ENCODE measurements at regions not wholly inside any gene's neighbourhood (a gene's known extent, or its start where the extent isn't known, plus 50 kb on each side); places are given as distances from the start of the nearest gene placed in this dataset.

DNA sequence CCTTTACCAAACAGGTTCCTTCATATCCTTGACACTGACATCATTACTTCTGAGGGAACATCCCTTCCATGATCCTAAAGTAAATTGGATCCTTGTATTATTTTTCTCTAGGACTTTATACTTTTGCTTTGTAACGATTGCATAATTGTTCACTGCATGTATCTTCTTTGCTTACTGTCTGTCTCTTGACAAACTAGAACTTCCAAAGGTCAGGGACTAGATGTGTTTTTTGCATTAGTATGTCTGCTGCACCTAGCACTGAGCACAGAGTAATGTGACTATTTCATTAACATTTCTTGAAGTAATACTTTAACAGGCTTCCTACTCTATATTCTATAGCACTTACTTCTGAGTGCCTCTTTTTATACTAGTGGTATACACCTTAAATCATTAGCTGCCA lies 976.6 kb upstream of the SORCS1 start:
- TF ChIP-seq, protein P1, sequence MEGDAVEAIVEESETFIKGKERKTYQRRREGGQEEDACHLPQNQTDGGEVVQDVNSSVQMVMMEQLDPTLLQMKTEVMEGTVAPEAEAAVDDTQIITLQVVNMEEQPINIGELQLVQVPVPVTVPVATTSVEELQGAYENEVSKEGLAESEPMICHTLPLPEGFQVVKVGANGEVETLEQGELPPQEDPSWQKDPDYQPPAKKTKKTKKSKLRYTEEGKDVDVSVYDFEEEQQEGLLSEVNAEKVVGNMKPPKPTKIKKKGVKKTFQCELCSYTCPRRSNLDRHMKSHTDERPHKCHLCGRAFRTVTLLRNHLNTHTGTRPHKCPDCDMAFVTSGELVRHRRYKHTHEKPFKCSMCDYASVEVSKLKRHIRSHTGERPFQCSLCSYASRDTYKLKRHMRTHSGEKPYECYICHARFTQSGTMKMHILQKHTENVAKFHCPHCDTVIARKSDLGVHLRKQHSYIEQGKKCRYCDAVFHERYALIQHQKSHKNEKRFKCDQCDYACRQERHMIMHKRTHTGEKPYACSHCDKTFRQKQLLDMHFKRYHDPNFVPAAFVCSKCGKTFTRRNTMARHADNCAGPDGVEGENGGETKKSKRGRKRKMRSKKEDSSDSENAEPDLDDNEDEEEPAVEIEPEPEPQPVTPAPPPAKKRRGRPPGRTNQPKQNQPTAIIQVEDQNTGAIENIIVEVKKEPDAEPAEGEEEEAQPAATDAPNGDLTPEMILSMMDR (conservative IDR thresholded peaks at IDR 0.05 in 1 of 2, IDR thresholded peaks at IDR 0.05 in 1 of 2; ENCODE audit: extremely low read depth in 1 of 2, insufficient read depth in 1 of 2, low read depth in 1 of 2, low read length in 2 of 2), result no peak
- TF ChIP-seq EZH2 (IDR thresholded peaks at IDR 0.05; ENCODE audit: borderline replicate concordance, low read length), result no peak
